ENCODE measurements at regions not wholly inside any gene's neighbourhood (a gene's known extent, or its start where the extent isn't known, plus 50 kb on each side); places are given as distances from the start of the nearest gene placed in this dataset.

DNA sequence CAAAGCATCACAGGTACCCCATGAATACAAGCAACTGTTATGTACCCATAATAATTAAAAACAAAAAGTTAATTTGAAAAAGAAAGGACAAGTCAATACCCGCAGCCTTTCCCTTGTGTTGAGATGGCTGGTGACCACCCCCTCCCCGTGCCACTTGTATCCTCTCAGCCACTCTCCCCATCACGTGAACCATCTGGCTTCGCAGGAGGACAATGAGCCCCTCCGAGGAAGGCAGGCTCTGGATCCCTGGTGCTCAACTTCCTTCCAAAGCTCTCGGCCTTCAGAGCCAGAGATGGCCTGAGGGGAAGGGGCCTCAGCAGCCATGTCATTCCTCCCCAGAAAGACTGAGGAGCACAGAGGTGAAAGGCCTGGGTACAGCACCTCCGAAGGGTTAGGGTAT lies 120.4 kb upstream of the RAB4A start:
- TF ChIP-seq, protein P1, sequence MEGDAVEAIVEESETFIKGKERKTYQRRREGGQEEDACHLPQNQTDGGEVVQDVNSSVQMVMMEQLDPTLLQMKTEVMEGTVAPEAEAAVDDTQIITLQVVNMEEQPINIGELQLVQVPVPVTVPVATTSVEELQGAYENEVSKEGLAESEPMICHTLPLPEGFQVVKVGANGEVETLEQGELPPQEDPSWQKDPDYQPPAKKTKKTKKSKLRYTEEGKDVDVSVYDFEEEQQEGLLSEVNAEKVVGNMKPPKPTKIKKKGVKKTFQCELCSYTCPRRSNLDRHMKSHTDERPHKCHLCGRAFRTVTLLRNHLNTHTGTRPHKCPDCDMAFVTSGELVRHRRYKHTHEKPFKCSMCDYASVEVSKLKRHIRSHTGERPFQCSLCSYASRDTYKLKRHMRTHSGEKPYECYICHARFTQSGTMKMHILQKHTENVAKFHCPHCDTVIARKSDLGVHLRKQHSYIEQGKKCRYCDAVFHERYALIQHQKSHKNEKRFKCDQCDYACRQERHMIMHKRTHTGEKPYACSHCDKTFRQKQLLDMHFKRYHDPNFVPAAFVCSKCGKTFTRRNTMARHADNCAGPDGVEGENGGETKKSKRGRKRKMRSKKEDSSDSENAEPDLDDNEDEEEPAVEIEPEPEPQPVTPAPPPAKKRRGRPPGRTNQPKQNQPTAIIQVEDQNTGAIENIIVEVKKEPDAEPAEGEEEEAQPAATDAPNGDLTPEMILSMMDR (IDR thresholded peaks at IDR 0.05), result no peak
- no peak for TF ChIP-seq POLR2A (IDR thresholded peaks at IDR 0.05)

Data from right lobe of liver (tissue), 4 donors.